GM12878 (cell line): ENCODE measurements at regions not wholly inside any gene's neighbourhood (a gene's known extent, or its start where the extent isn't known, plus 50 kb on each side); places are given as distances from the start of the nearest gene placed in this dataset.

Experiments used
- ATAC-seq: fragments of 200-7000 bp; cut with Tn5 transposase; 3 replicates; pipeline ENCODE4 v1.9.1; 2020; ENCODE audit warnings: mild to moderate bottlenecking, moderate library complexity
- BruUV-seq: library from RNA; stranded (reverse); fragments of 400-500 nt; replicated peaks from 2 replicates; lab custom pipeline; 2021; lab: Mats Ljungman, UMichigan
- CTCF ChIA-PET: fragments of 300-600 bp; sonication (Branson Sonifier 250); formaldehyde crosslinking; extraction: SDS; loops from one replicate; lab custom pipeline; 2021; ENCODE audit warnings: inconsistent platforms; lab: Yijun Ruan, JAX
- POLR2A ChIA-PET: fragments of 350-600 bp; formaldehyde crosslinking; extraction: SDS; loops from one replicate; lab custom pipeline; 2021; ENCODE audit warnings: inconsistent platforms; lab: Charles Lee
- RAD21 ChIA-PET: fragments of 300-600 bp; sonication (Branson Sonifier 250); formaldehyde crosslinking; loops from one replicate; lab custom pipeline; 2023; ENCODE audit warnings: antibody characterized with exemption; ENCODE audit not compliant: unreplicated experiment; lab: Charles Lee
- SMC1A ChIA-PET: fragments of 300-600 bp; sonication (Branson Sonifier 250); formaldehyde crosslinking; loops from one replicate; lab custom pipeline; 2023; ENCODE audit not compliant: unreplicated experiment, uncharacterized antibody; lab: Charles Lee
- DNase-seq: peaks from one replicate; pipeline ENCODE4 v3.0.0-alpha.2; 2011; ENCODE audit warnings: low read depth, low spot score
- FAIRE-seq: peaks from 3 replicates; lab custom pipeline; 2011; peaks lifted over from hg19 to GRCh38; lab: Jason Lieb, UNC
- H2AFZ ChIP-seq: 2 replicates; pipeline ENCODE4 v1.6.0; 2011; ENCODE audit warnings: low read depth, low read length, control low read depth; ENCODE audit not compliant: control insufficient read depth
- H3K27ac ChIP-seq: 2 replicates; pipeline ENCODE4 v1.5.1; 2011; ENCODE audit warnings: control low read depth; ENCODE audit not compliant: control insufficient read depth, insufficient read depth
- H3K27me3 ChIP-seq, 2 experiments: replicated peaks in 1 of 2; 2 replicates each; pipeline versions ENCODE4 v1.6.0 to v1.6.1; 2011; ENCODE audit warnings: low read length in 1 of 2; ENCODE audit not compliant: control insufficient read depth in 2 of 2, insufficient read depth in 2 of 2
- H3K36me3 ChIP-seq, 2 experiments: 2 replicates each; pipeline ENCODE4 v1.5.1; 2011; ENCODE audit warnings: low read length in 1 of 2; ENCODE audit not compliant: control insufficient read depth in 2 of 2, insufficient read depth in 2 of 2
- H3K4me1 ChIP-seq: 2 replicates; pipeline ENCODE4 v1.6.1; 2011; ENCODE audit warnings: mild to moderate bottlenecking, low read length, moderate library complexity, mixed read lengths; ENCODE audit not compliant: control insufficient read depth, insufficient read depth
- H3K4me2 ChIP-seq: 2 replicates; pipeline ENCODE4 v1.6.0; 2011; ENCODE audit warnings: control low read depth; ENCODE audit not compliant: control insufficient read depth, insufficient read depth
- H3K4me3 ChIP-seq: fragments of 200-600 bp; sonication (generic); 2 replicates; pipeline ENCODE4 v1.5.1; 2016
- H3K79me2 ChIP-seq: 2 replicates; pipeline ENCODE4 v1.6.0; 2011; ENCODE audit warnings: low read length; ENCODE audit not compliant: control insufficient read depth, insufficient read depth
- H3K9ac ChIP-seq: 2 replicates; pipeline ENCODE4 v1.8.0; 2011; ENCODE audit warnings: low read length, control low read depth, mixed read lengths; ENCODE audit not compliant: control insufficient read depth, insufficient read depth
- H3K9me3 ChIP-seq: replicated peaks from 3 replicates; pipeline ENCODE4 v1.5.1; 2011; ENCODE audit warnings: mild to moderate bottlenecking, low read length; ENCODE audit not compliant: control insufficient read depth, insufficient read depth
- H4K20me1 ChIP-seq: 2 replicates; pipeline ENCODE4 v1.6.0; 2011; ENCODE audit not compliant: control insufficient read depth, insufficient read depth
- BHLHE40 ChIP-seq, 2 experiments: fragments of 450-650 bp in 1 of 2; IDR thresholded peaks; 2 replicates each; pipeline ENCODE4 v1.6.1; 2011 to 2017; ENCODE audit warnings: low read depth in 2 of 2, borderline replicate concordance in 1 of 2, improper control_type of control experiment in 1 of 2, low read length in 1 of 2, mild to moderate bottlenecking in 1 of 2
- BRCA1 ChIP-seq: IDR thresholded peaks from 2 replicates; pipeline ENCODE4 v1.6.1; 2011; ENCODE audit warnings: low read depth, low read length, improper control_type of control experiment
- DPF2 ChIP-seq: fragments of 450-650 bp; IDR thresholded peaks from 2 replicates; pipeline ENCODE4 v1.6.1; 2017; ENCODE audit warnings: mild to moderate bottlenecking
- E2F8 ChIP-seq: fragments of 450-650 bp; IDR thresholded peaks from 2 replicates; pipeline ENCODE4 v1.6.1; 2018; ENCODE audit warnings: mild to moderate bottlenecking, low read depth, moderate library complexity; ENCODE audit not compliant: partially characterized antibody
- EZH2 ChIP-seq: IDR thresholded peaks from 2 replicates; pipeline ENCODE4 v1.6.1; 2012; ENCODE audit warnings: low read depth, mild to moderate bottlenecking, control low read depth, inconsistent platforms, low read length, borderline replicate concordance; ENCODE audit not compliant: control insufficient read depth
- IKZF2 ChIP-seq, 2 experiments: fragments of 450-650 bp; IDR thresholded peaks; 2 replicates each; pipeline ENCODE4 v1.6.1; 2017; ENCODE audit warnings: mild to moderate bottlenecking in 2 of 2, moderate library complexity in 2 of 2
- MLLT1 ChIP-seq: fragments of 450-650 bp; IDR thresholded peaks from 2 replicates; pipeline ENCODE4 v1.6.1; 2016; ENCODE audit warnings: mild to moderate bottlenecking
- MTA2 ChIP-seq: fragments of 450-650 bp; IDR thresholded peaks from 2 replicates; pipeline ENCODE4 v1.6.1; 2016; ENCODE audit warnings: low read depth, mild to moderate bottlenecking, moderate library complexity
- NBN ChIP-seq: fragments of 450-650 bp; IDR thresholded peaks from 2 replicates; pipeline ENCODE4 v1.6.1; 2016
- PML ChIP-seq: IDR thresholded peaks from 2 replicates; pipeline ENCODE4 v1.6.1; 2012; ENCODE audit warnings: low read length, inconsistent platforms
- RUNX3 ChIP-seq: IDR thresholded peaks from 2 replicates; pipeline ENCODE4 v1.6.1; 2012; ENCODE audit warnings: low read length, inconsistent platforms
- SIX5 ChIP-seq: IDR thresholded peaks from 2 replicates; pipeline ENCODE4 v1.6.1; 2011; ENCODE audit warnings: mild to moderate bottlenecking, low read depth, low read length, moderate library complexity; ENCODE audit not compliant: severe bottlenecking
- SMARCA5 ChIP-seq: fragments of 450-650 bp; IDR thresholded peaks from 2 replicates; pipeline ENCODE4 v1.6.1; 2017; ENCODE audit warnings: mild to moderate bottlenecking
- STAT3 ChIP-seq: IDR thresholded peaks from 2 replicates; pipeline ENCODE4 v1.6.1; 2011; ENCODE audit warnings: low read depth, low read length, improper control_type of control experiment
- YBX1 ChIP-seq: fragments of 450-650 bp; IDR thresholded peaks from 2 replicates; pipeline ENCODE4 v1.6.1; 2016; ENCODE audit warnings: antibody characterized with exemption
- ZNF217 ChIP-seq: fragments of 450-650 bp; IDR thresholded peaks from 2 replicates; pipeline ENCODE4 v1.6.1; 2017; ENCODE audit warnings: antibody characterized with exemption, mild to moderate bottlenecking
- WGBS: methylation state at CpG from one replicate; pipeline ENCODE4 v1.1.6; 2016; ENCODE audit warnings: low lambda C conversion rate; ENCODE audit not compliant: insufficient replicate concordance, insufficient coverage; ENCODE audit errors: missing lambda C conversion rate; 5-methylcytosine and 5-hydroxymethylcytosine counted together
- in situ Hi-C: fragments of 300-500 bp; cut with MboI; formaldehyde crosslinking; loops from 9 replicates; pipeline ENCODE4 v1.14.3; 2018; ENCODE audit warnings: mixed read lengths
- intact Hi-C: fragments of 100-400 bp; cut with micrococcal nuclease; formaldehyde crosslinking; loops from one replicate; pipeline ENCODE4 v1.14.2; 2022; ENCODE audit not compliant: unreplicated experiment

GRCh38 chr2:187916799-187917198 lies 362.6 kb upstream of the TFPI start:
- ChIA-PET POLR2A (no interaction called here), CTCF (no interaction called here), SMC1A (no interaction called here), RAD21 (no interaction called here)
- Histone ChIP-seq H3K9me3 (no peaks in the 10 kb centered on the region), H3K4me2 (no peak overlapping the region), H3K27ac (no peak overlapping the region), H3K9ac (no peak overlapping the region), H3K79me2 (no peaks in the 10 kb centered on the region), H3K36me3 (no peaks in the 10 kb centered on the region), H3K4me1 (no peaks in the 10 kb centered on the region), H2AFZ (no peak overlapping the region), H4K20me1 (no peaks in the 10 kb centered on the region), H3K27me3 (no peaks in the 10 kb centered on the region), H3K4me3 (no peak overlapping the region)
- intact Hi-C loops (no loop called here), in situ Hi-C loops (no loop called here)
- FAIRE-seq: no peak
- WGBS: 0% methylated on average over 1 of the region's 1 CpG
- no peak for ATAC-seq
- TF ChIP-seq STAT3 (no peak), NBN (no peak), BHLHE40 (IDR thresholded peaks at IDR 0.05; ENCODE audit: borderline replicate concordance in 1 of 2, low read depth in 2 of 2, low read length in 1 of 2) (no peak), PML (no peak), RUNX3 (no peak), IKZF2 (IDR thresholded peaks at IDR 0.05) (no peak), ZNF217 (no peak), MLLT1 (no peak), EZH2 (no peak), SIX5 (no peak), YBX1 (no peak), BRCA1 (no peak), SMARCA5 (no peak), E2F8 (no peak), MTA2 (no peak), DPF2 (no peak)
- no peak for DNase-seq
- BruUV-seq: no TSS peak
